Upper lobe of right lung (tissue), 1 donor: ENCODE measurements at regions not wholly inside any gene's neighbourhood (a gene's known extent, or its start where the extent isn't known, plus 50 kb on each side); places are given as distances from the start of the nearest gene placed in this dataset.

Experiments used
- ATAC-seq: fragments of 200-7000 bp; cut with Tn5 transposase; one replicate; pipeline ENCODE4 v1.9.1; 2020; ENCODE audit warnings: mild to moderate bottlenecking, moderate library complexity
- DNase-seq: peaks from one replicate; pipeline ENCODE4 v3.0.0-alpha.2; 2020
- H3K27ac ChIP-seq: fragments of 200-600 bp; one replicate; pipeline ENCODE4 v1.8.0; 2022
- H3K27me3 ChIP-seq: fragments of 200-600 bp; one replicate; pipeline ENCODE4 v1.8.0; 2022; ENCODE audit warnings: mild to moderate bottlenecking
- H3K36me3 ChIP-seq: fragments of 200-600 bp; one replicate; pipeline ENCODE4 v1.8.0; 2022
- H3K4me1 ChIP-seq: fragments of 200-600 bp; one replicate; pipeline ENCODE4 v1.8.0; 2022
- H3K4me3 ChIP-seq: fragments of 200-600 bp; one replicate; pipeline ENCODE4 v1.8.0; 2022; ENCODE audit warnings: mild to moderate bottlenecking
- H3K9me3 ChIP-seq: fragments of 200-600 bp; one replicate; pipeline ENCODE4 v1.8.0; 2022
- CTCF ChIP-seq: fragments of 200-600 bp; IDR thresholded peaks from one replicate; pipeline ENCODE4 v1.8.0; 2022; ENCODE audit warnings: antibody characterized with exemption
- intact Hi-C: fragments of 100-400 bp; cut with DNase I; formaldehyde crosslinking; loops from one replicate; pipeline ENCODE4 v1.11.0; 2022
- donor health status: DM: no; HTN: yes; CAD: no; lungs with severe emphysema.

GRCh38 chr12:33649992-33650391 is 210.4 kb upstream of the SYT10 start:
- Histone ChIP-seq H3K27ac (no peak overlapping the region), H3K4me1 (no peaks in the 10 kb centered on the region), H3K9me3 (no peaks in the 10 kb centered on the region), H3K36me3 (no peaks in the 10 kb centered on the region), H3K4me3 (no peak overlapping the region), H3K27me3 (no peaks in the 10 kb centered on the region)
- intact Hi-C loops: no loop called here
- TF ChIP-seq CTCF: no peak
- ATAC-seq (no peak), DNase-seq (no peak)

GRCh38 chr12:33650832-33651231 is 211.2 kb upstream of the SYT10 start:
- no peak for TF ChIP-seq CTCF
- Histone ChIP-seq H3K36me3 (no peaks in the 10 kb centered on the region), H3K27ac (no peak overlapping the region), H3K4me1 (no peaks in the 10 kb centered on the region), H3K4me3 (no peak overlapping the region), H3K27me3 (no peaks in the 10 kb centered on the region), H3K9me3 (no peaks in the 10 kb centered on the region)
- no peak for ATAC-seq
- intact Hi-C loops: no loop called here
- no peak for DNase-seq

GRCh38 chr12:33653362-33653761 is 213.7 kb upstream of the SYT10 start:
- TF ChIP-seq CTCF: no peak
- H3K4me1 ChIP-seq: no peaks in the 10 kb centered on the region
- H3K27me3 ChIP-seq: no peaks in the 10 kb centered on the region
- H3K4me3 ChIP-seq: no peak overlapping the region
- H3K27ac ChIP-seq: no peak overlapping the region
- intact Hi-C loops: no loop called here
- no peaks in the 10 kb centered on the region for H3K9me3 ChIP-seq
- no peaks in the 10 kb centered on the region for H3K36me3 ChIP-seq
- DNase-seq (no peak), ATAC-seq (no peak)

- H3K4me1 ChIP-seq: no peaks in the 10 kb centered on the region
- ATAC-seq (no peak), DNase-seq (no peak)
- no peaks in the 10 kb centered on the region for H3K9me3 ChIP-seq
- no peak overlapping the region for H3K4me3 ChIP-seq
- intact Hi-C loops: no loop called here
- TF ChIP-seq CTCF: no peak
- H3K27me3 ChIP-seq: no peaks in the 10 kb centered on the region
- no peak overlapping the region for H3K27ac ChIP-seq
- H3K36me3 ChIP-seq: no peaks in the 10 kb centered on the region
Measured at GRCh38 chr12:33654313-33654712, 214.7 kb upstream of the SYT10 start.

GRCh38 chr12:33663000-33663654 is 223.5 kb upstream of the SYT10 start:
- TF ChIP-seq CTCF: no peak

GRCh38 chr12:33669349-33669748 is 229.7 kb upstream of the SYT10 start:
- no peak for DNase-seq
- intact Hi-C loops: no loop called here
- Histone ChIP-seq H3K27ac (no peak overlapping the region), H3K9me3 (no peaks in the 10 kb centered on the region), H3K4me3 (no peak overlapping the region), H3K36me3 (no peaks in the 10 kb centered on the region), H3K27me3 (no peaks in the 10 kb centered on the region), H3K4me1 (no peaks in the 10 kb centered on the region)
- no peak for ATAC-seq
- no peak for TF ChIP-seq CTCF

More at GRCh38 chr12:33663000-33663654, 223.5 kb upstream of the SYT10 start:
- ATAC-seq (no peak), DNase-seq (no peak)
- no peaks in the 10 kb centered on the region for H3K27me3 ChIP-seq
- intact Hi-C loops: no loop called here
- H3K9me3 ChIP-seq: no peaks in the 10 kb centered on the region
- no peaks in the 10 kb centered on the region for H3K36me3 ChIP-seq
- no peaks in the 10 kb centered on the region for H3K4me1 ChIP-seq
- no peak overlapping the region for H3K4me3 ChIP-seq
- no peak overlapping the region for H3K27ac ChIP-seq
